Keratinocyte (primary cell): ENCODE measurements at regions not wholly inside any gene's neighbourhood (a gene's known extent, or its start where the extent isn't known, plus 50 kb on each side); places are given as distances from the start of the nearest gene placed in this dataset.

Experiments used
- DNase-seq: peaks from one replicate; pipeline ENCODE4 v3.0.0-alpha.2; 2011; ENCODE audit warnings: low read depth, missing footprints, low spot score
- FAIRE-seq: peaks from 2 replicates; lab custom pipeline; 2011; peaks lifted over from hg19 to GRCh38; lab: Jason Lieb, UNC
- H2AFZ ChIP-seq: 2 replicates; pipeline ENCODE4 v1.6.0; 2012; ENCODE audit warnings: low read length, control low read depth, inconsistent platforms; ENCODE audit not compliant: control insufficient read depth
- H3K27ac ChIP-seq: 2 replicates; pipeline ENCODE4 v1.5.1; 2011; ENCODE audit warnings: low read length; ENCODE audit not compliant: control insufficient read depth, insufficient read depth
- H3K27me3 ChIP-seq: 3 replicates; pipeline ENCODE4 v1.6.0; 2011; ENCODE audit warnings: low read length; ENCODE audit not compliant: control insufficient read depth, insufficient read depth; ENCODE audit errors: extremely low read depth
- H3K36me3 ChIP-seq, 2 experiments: 2 replicates in 1 of 2; 3 replicates in 1 of 2; pipeline ENCODE4 v1.5.1; 2011; ENCODE audit warnings: low read length in 2 of 2, mild to moderate bottlenecking in 1 of 2; ENCODE audit not compliant: control insufficient read depth in 2 of 2, insufficient read depth in 2 of 2; ENCODE audit errors: extremely low read depth in 1 of 2
- H3K4me1 ChIP-seq: 3 replicates; pipeline ENCODE4 v1.5.1; 2011; ENCODE audit warnings: low read length; ENCODE audit not compliant: control insufficient read depth, insufficient read depth; ENCODE audit errors: extremely low read depth
- H3K4me2 ChIP-seq: 3 replicates; pipeline ENCODE4 v1.6.0; 2011; ENCODE audit warnings: low read depth, low read length; ENCODE audit not compliant: control insufficient read depth, insufficient read depth; ENCODE audit errors: extremely low read depth
- H3K4me3 ChIP-seq, 3 experiments: fragments of 200-600 bp in 1 of 3; sonication (generic) in 1 of 3; 2 replicates in 2 of 3; 3 replicates in 1 of 3; pipeline ENCODE4 v1.5.1; 2011 to 2016; ENCODE audit warnings: low read length in 3 of 3, mild to moderate bottlenecking in 3 of 3, control low read depth in 2 of 3, inconsistent platforms in 1 of 3, low read depth in 1 of 3, mixed read lengths in 1 of 3, mixed run types in 1 of 3, moderate library complexity in 1 of 3; ENCODE audit not compliant: control insufficient read depth in 2 of 3, insufficient read depth in 2 of 3; ENCODE audit errors: extremely low read depth in 1 of 3
- H3K79me2 ChIP-seq: 2 replicates; pipeline ENCODE4 v1.6.0; 2012; ENCODE audit warnings: low read length; ENCODE audit not compliant: control insufficient read depth, insufficient read depth
- H3K9ac ChIP-seq: 3 replicates; pipeline ENCODE4 v1.6.0; 2011; ENCODE audit warnings: low read length; ENCODE audit not compliant: control insufficient read depth, insufficient read depth; ENCODE audit errors: extremely low read depth
- H3K9me1 ChIP-seq: 3 replicates; pipeline ENCODE4 v1.6.0; 2011; ENCODE audit warnings: low read length; ENCODE audit not compliant: control insufficient read depth, insufficient read depth; ENCODE audit errors: extremely low read depth
- H3K9me3 ChIP-seq: 2 replicates; pipeline ENCODE4 v1.5.1; 2012; ENCODE audit warnings: low read depth, low read length; ENCODE audit not compliant: control insufficient read depth
- H4K20me1 ChIP-seq: 3 replicates; pipeline ENCODE4 v1.6.0; 2011; ENCODE audit warnings: low read length; ENCODE audit not compliant: control insufficient read depth, insufficient read depth; ENCODE audit errors: extremely low read depth
- EZH2 ChIP-seq: IDR thresholded peaks from one replicate; pipeline ENCODE4 v1.6.1; 2012; ENCODE audit warnings: inconsistent platforms, mild to moderate bottlenecking, low read length, moderate library complexity
- dilution Hi-C: fragments of 300-500 bp; cut with MboI; formaldehyde crosslinking; loops from one replicate; pipeline ENCODE4 v1.7.0; 2020; ENCODE audit warnings: low sequenced_read_pairs; ENCODE audit not compliant: extremely low pct_ligation_motif_present
- TF ChIP-seq, protein P1 (sequence below), 3 experiments: IDR thresholded peaks in 1 of 3; conservative IDR thresholded peaks in 1 of 3; optimal IDR thresholded peaks in 1 of 3; 2 replicates in 2 of 3; 3 replicates in 1 of 3; pipeline versions ENCODE3 to v1.5.1; 2011; ENCODE audit warnings: low read length in 3 of 3, mild to moderate bottlenecking in 3 of 3, moderate library complexity in 2 of 3, control low read depth in 1 of 3, inconsistent platforms in 1 of 3; ENCODE audit not compliant: insufficient read depth in 2 of 3; ENCODE audit errors: extremely low read depth in 1 of 3

DNA sequence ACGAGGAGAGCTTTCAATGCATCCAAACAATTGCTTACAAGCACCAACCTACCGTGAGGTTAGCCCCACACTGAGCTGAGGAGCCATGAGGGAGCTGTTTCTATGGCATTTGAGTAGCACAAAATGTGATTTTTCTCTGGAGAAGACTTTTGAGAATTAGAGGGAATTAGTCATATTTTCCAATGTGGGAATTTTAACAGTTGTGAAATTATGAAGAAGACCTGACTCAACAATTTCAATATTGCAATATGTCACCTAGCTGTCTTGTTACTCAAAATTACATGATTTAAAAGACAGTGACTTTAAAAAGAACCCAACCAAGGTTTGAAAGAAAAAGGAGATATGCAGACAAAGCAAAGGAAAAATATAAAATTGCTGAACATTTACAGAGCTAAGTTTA, 62.6 kb upstream of the LY86 start:
- Histone ChIP-seq H3K27ac (no peak overlapping the region), H3K27me3 (no peaks in the 10 kb centered on the region), H3K4me3 (no peak overlapping the region), H3K4me2 (no peak overlapping the region), H3K4me1 (no peaks in the 10 kb centered on the region), H3K9me1 (no peaks in the 10 kb centered on the region), H2AFZ (no peak overlapping the region), H3K36me3 (no peaks in the 10 kb centered on the region), H3K9me3 (no peaks in the 10 kb centered on the region), H3K79me2 (no peaks in the 10 kb centered on the region), H4K20me1 (no peaks in the 10 kb centered on the region), H3K9ac (no peak overlapping the region)
- DNase-seq = no peak
- FAIRE-seq = no peak
- TF ChIP-seq EZH2 = no peak
- TF ChIP-seq, protein P1, sequence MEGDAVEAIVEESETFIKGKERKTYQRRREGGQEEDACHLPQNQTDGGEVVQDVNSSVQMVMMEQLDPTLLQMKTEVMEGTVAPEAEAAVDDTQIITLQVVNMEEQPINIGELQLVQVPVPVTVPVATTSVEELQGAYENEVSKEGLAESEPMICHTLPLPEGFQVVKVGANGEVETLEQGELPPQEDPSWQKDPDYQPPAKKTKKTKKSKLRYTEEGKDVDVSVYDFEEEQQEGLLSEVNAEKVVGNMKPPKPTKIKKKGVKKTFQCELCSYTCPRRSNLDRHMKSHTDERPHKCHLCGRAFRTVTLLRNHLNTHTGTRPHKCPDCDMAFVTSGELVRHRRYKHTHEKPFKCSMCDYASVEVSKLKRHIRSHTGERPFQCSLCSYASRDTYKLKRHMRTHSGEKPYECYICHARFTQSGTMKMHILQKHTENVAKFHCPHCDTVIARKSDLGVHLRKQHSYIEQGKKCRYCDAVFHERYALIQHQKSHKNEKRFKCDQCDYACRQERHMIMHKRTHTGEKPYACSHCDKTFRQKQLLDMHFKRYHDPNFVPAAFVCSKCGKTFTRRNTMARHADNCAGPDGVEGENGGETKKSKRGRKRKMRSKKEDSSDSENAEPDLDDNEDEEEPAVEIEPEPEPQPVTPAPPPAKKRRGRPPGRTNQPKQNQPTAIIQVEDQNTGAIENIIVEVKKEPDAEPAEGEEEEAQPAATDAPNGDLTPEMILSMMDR (optimal IDR thresholded peaks at IDR 0.05 in 1 of 3, IDR thresholded peaks at IDR 0.05 in 1 of 3, conservative IDR thresholded peaks at IDR 0.05 in 1 of 3; ENCODE audit: extremely low read depth in 1 of 3, insufficient read depth in 2 of 3, low read length in 3 of 3) = no peak
- dilution Hi-C loops = no loop called here

DNA sequence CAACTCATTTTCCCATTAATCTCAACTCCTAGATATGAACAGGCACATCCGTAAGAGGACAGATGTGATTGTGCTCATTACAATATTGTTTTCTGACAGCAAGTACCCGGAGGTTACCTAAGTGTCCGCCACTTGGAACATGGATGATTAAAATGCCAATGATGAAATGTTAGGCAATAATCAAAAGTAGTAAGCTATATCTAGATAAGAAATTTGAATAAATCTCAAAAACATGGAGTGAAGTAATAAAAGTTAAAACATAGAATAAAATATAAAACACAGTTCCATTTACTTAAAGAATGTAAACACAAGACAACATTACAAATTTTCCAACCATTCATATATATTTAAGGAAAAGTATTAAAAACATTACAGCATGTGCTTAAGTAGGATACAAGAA, 59.2 kb upstream of the LY86 start:
- dilution Hi-C loops = no loop called here
- FAIRE-seq (no peak), DNase-seq (no peak)
- Histone ChIP-seq H3K4me3 (no peak overlapping the region), H2AFZ (no peak overlapping the region), H3K27ac (no peak overlapping the region), H3K27me3 (no peaks in the 10 kb centered on the region), H3K9ac (no peak overlapping the region), H3K9me1 (no peaks in the 10 kb centered on the region), H3K79me2 (no peaks in the 10 kb centered on the region), H3K9me3 (no peaks in the 10 kb centered on the region), H3K4me2 (no peak overlapping the region), H3K4me1 (no peaks in the 10 kb centered on the region), H4K20me1 (no peaks in the 10 kb centered on the region), H3K36me3 (no peaks in the 10 kb centered on the region)
- TF ChIP-seq, protein P1 (optimal IDR thresholded peaks at IDR 0.05 in 1 of 3, IDR thresholded peaks at IDR 0.05 in 1 of 3, conservative IDR thresholded peaks at IDR 0.05 in 1 of 3; ENCODE audit: extremely low read depth in 1 of 3, insufficient read depth in 2 of 3, low read length in 3 of 3) = no peak
- no peak for TF ChIP-seq EZH2
